Erythroblast (primary cell): ENCODE measurements at regions not wholly inside any gene's neighbourhood (a gene's known extent, or its start where the extent isn't known, plus 50 kb on each side); places are given as distances from the start of the nearest gene placed in this dataset.
"Not testable (repeated sequence)": the region's sequence is repeated elsewhere in the genome, so short reads cannot be mapped to it uniquely, and the experiment has no call there.

Experiments
- GATA1 ChIP-seq: IDR thresholded peaks from 2 replicates; pipeline ENCODE4 v1.6.1; 2011; ENCODE audit warnings: low read depth, mild to moderate bottlenecking, control low read depth, low read length, moderate library complexity
- POLR2A ChIP-seq: IDR thresholded peaks from 2 replicates; pipeline ENCODE4 v1.6.1; 2011; ENCODE audit warnings: mild to moderate bottlenecking, low read length

- not testable (repeated sequence) for TF ChIP-seq POLR2A, GATA1
Observed at GRCh38 chr11:97076666-97077065, 686.9 kb downstream of the JRKL start.
